Choroid plexus epithelial cell (primary cell): ENCODE measurements at regions not wholly inside any gene's neighbourhood (a gene's known extent, or its start where the extent isn't known, plus 50 kb on each side); places are given as distances from the start of the nearest gene placed in this dataset.
A peak's percentile ranks its signal among the peaks of the same experiment; 100 is the strongest.

Experiments
- DNase-seq: peaks from one replicate; pipeline ENCODE4 v3.0.0-alpha.2; 2010; ENCODE audit warnings: low read depth
- H3K4me3 ChIP-seq: 2 replicates; pipeline ENCODE4 v1.5.1; 2011; ENCODE audit warnings: low read depth, mild to moderate bottlenecking, control low read depth, low read length, moderate library complexity
- TF ChIP-seq, protein P1 (sequence below): conservative IDR thresholded peaks from 2 replicates; pipeline ENCODE4 v1.5.1; 2011; ENCODE audit warnings: low read depth, mild to moderate bottlenecking, control low read depth, inconsistent platforms, low read length, moderate library complexity

DNA sequence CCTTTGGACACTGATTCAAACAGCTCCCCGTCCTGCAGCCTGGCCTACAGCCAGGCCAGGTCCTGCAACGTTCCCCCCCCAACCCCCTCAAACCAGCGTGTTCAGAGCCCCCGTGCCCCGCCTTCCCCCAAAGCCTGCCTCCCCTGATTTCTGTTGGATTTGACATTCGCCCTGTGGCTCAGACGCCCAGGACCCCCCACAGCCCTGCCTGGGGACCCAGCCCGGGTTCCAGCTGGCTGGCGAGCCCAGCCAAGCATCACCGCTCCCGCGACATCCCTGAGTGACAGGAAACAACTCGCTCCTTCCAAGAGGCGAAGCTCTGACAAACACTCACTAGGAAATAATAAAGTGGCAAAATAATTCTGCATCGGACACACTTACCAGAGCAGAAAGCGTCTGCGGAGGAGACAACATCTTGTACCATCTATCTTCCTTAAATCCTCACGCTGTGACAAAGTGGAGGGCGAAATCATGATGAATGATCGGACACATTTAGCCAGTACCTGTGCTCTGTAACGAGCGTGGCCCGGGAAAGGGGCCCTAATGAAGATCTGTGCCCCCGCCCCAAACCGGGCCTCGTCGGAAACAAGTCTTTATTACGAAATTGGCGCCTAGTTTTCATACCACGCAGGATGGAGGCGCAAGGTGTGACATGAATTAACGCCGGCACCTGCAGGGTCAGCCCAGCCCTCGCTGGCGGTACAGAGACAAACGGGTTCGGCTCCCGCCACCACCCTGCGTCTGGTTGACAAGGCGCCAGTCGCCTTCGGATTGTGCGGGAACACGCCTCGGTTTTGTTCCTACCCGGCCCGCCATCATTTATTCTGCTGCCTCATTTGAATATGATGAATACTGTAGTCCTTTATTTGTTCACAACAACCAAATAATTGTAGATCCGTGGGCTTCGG lies 91.0 kb upstream of the MVB12B start:
- TF ChIP-seq, protein P1, sequence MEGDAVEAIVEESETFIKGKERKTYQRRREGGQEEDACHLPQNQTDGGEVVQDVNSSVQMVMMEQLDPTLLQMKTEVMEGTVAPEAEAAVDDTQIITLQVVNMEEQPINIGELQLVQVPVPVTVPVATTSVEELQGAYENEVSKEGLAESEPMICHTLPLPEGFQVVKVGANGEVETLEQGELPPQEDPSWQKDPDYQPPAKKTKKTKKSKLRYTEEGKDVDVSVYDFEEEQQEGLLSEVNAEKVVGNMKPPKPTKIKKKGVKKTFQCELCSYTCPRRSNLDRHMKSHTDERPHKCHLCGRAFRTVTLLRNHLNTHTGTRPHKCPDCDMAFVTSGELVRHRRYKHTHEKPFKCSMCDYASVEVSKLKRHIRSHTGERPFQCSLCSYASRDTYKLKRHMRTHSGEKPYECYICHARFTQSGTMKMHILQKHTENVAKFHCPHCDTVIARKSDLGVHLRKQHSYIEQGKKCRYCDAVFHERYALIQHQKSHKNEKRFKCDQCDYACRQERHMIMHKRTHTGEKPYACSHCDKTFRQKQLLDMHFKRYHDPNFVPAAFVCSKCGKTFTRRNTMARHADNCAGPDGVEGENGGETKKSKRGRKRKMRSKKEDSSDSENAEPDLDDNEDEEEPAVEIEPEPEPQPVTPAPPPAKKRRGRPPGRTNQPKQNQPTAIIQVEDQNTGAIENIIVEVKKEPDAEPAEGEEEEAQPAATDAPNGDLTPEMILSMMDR, result no peak
- H3K4me3 ChIP-seq, result no peak overlapping the region
- DNase-seq, result no peak

DNA sequence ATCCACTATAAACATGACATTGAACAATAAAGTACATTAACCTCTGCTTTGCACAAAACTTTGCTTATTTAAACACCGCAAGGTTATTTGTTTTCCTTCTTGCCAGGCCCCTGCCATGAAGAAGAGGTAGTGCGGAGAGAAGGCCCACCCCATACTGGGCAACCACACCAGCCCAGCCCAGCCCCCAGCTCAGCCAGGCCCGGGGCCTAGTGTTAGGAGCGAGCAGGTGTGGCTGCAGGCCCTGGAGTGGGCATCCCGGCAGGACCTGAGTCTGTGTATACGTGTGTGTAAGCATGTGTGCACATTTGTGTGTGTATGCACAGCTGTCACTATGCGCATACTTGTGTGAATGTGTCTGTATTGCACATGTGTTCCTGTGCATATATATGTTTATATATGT lies 90.4 kb upstream of the MVB12B start:
- TF ChIP-seq, protein P1, result no peak
- no peak for DNase-seq
- H3K4me3 ChIP-seq, result no peak overlapping the region

GRCh38 chr9:126238415-126238814 lies 88.2 kb upstream of the MVB12B start:
- no peak for DNase-seq
- TF ChIP-seq, protein P1, result no peak
- H3K4me3 ChIP-seq, result no peak overlapping the region

DNA sequence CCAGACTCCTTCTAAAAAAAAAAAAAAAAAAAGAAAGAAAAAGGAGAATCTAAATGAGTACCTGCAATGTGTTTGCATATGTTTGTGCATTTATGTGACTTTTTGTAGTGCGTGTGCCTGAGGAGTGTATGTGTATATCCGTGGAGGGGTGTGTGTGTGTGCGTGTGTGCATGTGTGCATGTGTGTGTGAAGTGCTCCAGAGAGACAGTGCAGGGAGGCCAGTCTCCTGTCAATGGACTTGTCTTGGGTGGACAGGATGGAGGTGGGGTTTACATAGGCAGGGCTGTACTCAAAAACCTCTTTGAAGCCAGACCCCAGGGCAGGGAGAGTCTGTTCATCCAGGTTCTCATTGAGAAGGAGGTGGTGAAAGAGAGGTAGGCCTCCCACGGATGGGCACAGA lies 87.1 kb upstream of the MVB12B start:
- no peak for DNase-seq
- TF ChIP-seq, protein P1, result no peak
- H3K4me3 ChIP-seq, result no peak overlapping the region

- no peak for DNase-seq
- no peak overlapping the region for H3K4me3 ChIP-seq
- TF ChIP-seq, protein P1, result no peak
Observed at GRCh38 chr9:126240835-126241234, 85.8 kb upstream of the MVB12B start.

DNA sequence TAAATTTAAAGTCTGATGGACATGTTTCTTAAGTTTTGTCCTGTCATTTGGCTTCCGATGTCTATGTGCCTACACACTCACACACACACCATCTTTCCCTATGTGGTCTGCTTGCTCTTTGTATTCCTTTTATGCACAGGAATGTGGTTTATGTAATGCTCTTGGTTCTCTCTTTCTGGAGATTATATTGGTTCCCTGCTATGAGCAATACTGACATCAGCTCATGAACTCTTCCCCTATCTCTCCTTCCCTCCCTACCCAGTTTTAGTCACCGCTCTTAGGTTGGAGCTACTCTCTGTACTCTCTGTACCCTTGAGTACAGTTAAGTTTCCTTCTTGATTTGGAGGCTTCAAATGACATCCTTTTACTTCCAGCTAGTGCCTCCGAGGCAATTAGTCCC lies 77.9 kb upstream of the MVB12B start:
- no peak overlapping the region for H3K4me3 ChIP-seq
- DNase-seq, result peak; percentile 89

More for the DNA sequence above, 77.9 kb upstream of the MVB12B start:
- TF ChIP-seq, protein P1, result no peak
